K562 (cell line): ENCODE measurements at regions not wholly inside any gene's neighbourhood (a gene's known extent, or its start where the extent isn't known, plus 50 kb on each side); places are given as distances from the start of the nearest gene placed in this dataset.

Experiments used
- ATAC-seq: fragments of 200-7000 bp; cut with Tn5 transposase; 3 replicates; pipeline ENCODE4 v1.9.1; 2020; ENCODE audit warnings: moderate library complexity
- BruUV-seq: library from RNA; stranded (reverse); fragments of 400-500 nt; replicated peaks from 2 replicates; lab custom pipeline; 2021; lab: Mats Ljungman, UMichigan
- CTCF ChIA-PET: fragments of 300-600 bp; formaldehyde crosslinking; extraction: SDS; loops from one replicate; lab custom pipeline; 2021; ENCODE audit warnings: low intra/inter-chr PET ratio; lab: Yijun Ruan, JAX
- POLR2A ChIA-PET: fragments of 300-600, 350-650 bp; sonication (Branson Sonifier 250); formaldehyde crosslinking; extraction: SDS; loops from one replicate; lab custom pipeline; 2021; ENCODE audit warnings: antibody characterized with exemption, inconsistent platforms; lab: Yijun Ruan, JAX
- DNase-seq, 4 experiments: peaks; one replicate each; pipeline versions ENCODE4 v3.0.0 to v3.0.0-alpha.2; 2011 to 2018; ENCODE audit warnings: low spot score in 3 of 4, mixed read lengths in 3 of 4; ENCODE audit errors: extremely low read depth in 1 of 4
- FAIRE-seq: peaks from 2 replicates; lab custom pipeline; 2011; peaks lifted over from hg19 to GRCh38; lab: Jason Lieb, UNC
- H2AFZ ChIP-seq: 2 replicates; pipeline ENCODE4 v1.6.0; 2011; ENCODE audit warnings: low read depth, low read length, control low read depth, inconsistent platforms
- H3K27ac ChIP-seq: fragments of 200-600 bp; 3 replicates; pipeline ENCODE4 v1.8.0; 2011; ENCODE audit warnings: low read depth, mild to moderate bottlenecking, control low read depth, inconsistent platforms, low read length, moderate library complexity, mixed read lengths; ENCODE audit errors: extremely low read depth
- H3K27me3 ChIP-seq, 2 experiments: fragments of 300-600 bp in 1 of 2; 2 replicates in 1 of 2; 3 replicates in 1 of 2; pipeline versions ENCODE4 v1.6.0 to v1.8.0; 2011; ENCODE audit warnings: inconsistent platforms in 2 of 2, low read length in 2 of 2, mild to moderate bottlenecking in 1 of 2, mixed read lengths in 1 of 2, moderate library complexity in 1 of 2; ENCODE audit not compliant: control insufficient read depth in 2 of 2, insufficient read depth in 2 of 2
- H3K36me3 ChIP-seq: fragments of 300-600 bp; 3 replicates; pipeline ENCODE4 v1.8.0; 2011; ENCODE audit warnings: mild to moderate bottlenecking, low read length, inconsistent platforms; ENCODE audit not compliant: control insufficient read depth, insufficient read depth
- H3K4me1 ChIP-seq, 2 experiments: fragments of 200-600 bp in 1 of 2; replicated peaks in 1 of 2; 2 replicates in 1 of 2; 3 replicates in 1 of 2; pipeline versions ENCODE4 v1.5.1 to v1.8.0; 2011; ENCODE audit warnings: inconsistent platforms in 2 of 2, low read length in 2 of 2, mild to moderate bottlenecking in 1 of 2, mixed read lengths in 1 of 2, moderate library complexity in 1 of 2; ENCODE audit not compliant: control insufficient read depth in 2 of 2, insufficient read depth in 2 of 2
- H3K4me2 ChIP-seq: 2 replicates; pipeline ENCODE4 v1.6.1; 2011; ENCODE audit warnings: low read length, control low read depth, inconsistent platforms, mixed read lengths; ENCODE audit not compliant: insufficient read depth
- H3K4me3 ChIP-seq: fragments of 200-600 bp; sonication (generic), shearing (Covaris generic); 2 replicates; pipeline ENCODE4 v1.5.1; 2016; ENCODE audit warnings: control low read depth, inconsistent platforms
- H3K79me2 ChIP-seq: fragments of 200-600 bp; 3 replicates; pipeline ENCODE4 v1.8.0; 2011; ENCODE audit warnings: low read length, inconsistent platforms; ENCODE audit not compliant: control insufficient read depth, insufficient read depth
- H3K9ac ChIP-seq, 2 experiments: 2 replicates each; pipeline versions ENCODE4 v1.6.0 to v1.6.1; 2011; ENCODE audit warnings: low read depth in 2 of 2, low read length in 2 of 2, control low read depth in 1 of 2, inconsistent platforms in 1 of 2, mild to moderate bottlenecking in 1 of 2, mixed read lengths in 1 of 2; ENCODE audit not compliant: insufficient read depth in 1 of 2
- H3K9me1 ChIP-seq: one replicate; pipeline ENCODE4 v1.6.0; 2011; ENCODE audit warnings: inconsistent platforms, mild to moderate bottlenecking, low read length, moderate library complexity; ENCODE audit not compliant: control insufficient read depth, insufficient read depth
- H3K9me3 ChIP-seq: replicated peaks from 2 replicates; pipeline ENCODE4 v1.5.1; 2011; ENCODE audit warnings: low read depth, low read length, inconsistent platforms; ENCODE audit not compliant: control insufficient read depth, insufficient read depth
- H4K20me1 ChIP-seq: replicated peaks from 2 replicates; pipeline ENCODE4 v1.6.1; 2011; ENCODE audit warnings: low read length, inconsistent platforms, mixed read lengths; ENCODE audit not compliant: control insufficient read depth, insufficient read depth
- ADNP ChIP-seq: fragments of 200-800 bp; sonication (Bioruptor generic); IDR thresholded peaks from 2 replicates; pipeline ENCODE4 v1.6.1; 2016; ENCODE audit warnings: missing genetic modification characterization, missing compliant biosample characterization
- DACH1 ChIP-seq: fragments of 450-650 bp; IDR thresholded peaks from 2 replicates; pipeline ENCODE4 v1.6.1; 2018; ENCODE audit not compliant: partially characterized antibody
- GTF2F1 ChIP-seq: IDR thresholded peaks from 2 replicates; pipeline ENCODE4 v1.6.1; 2011; ENCODE audit warnings: low read depth, low read length, improper control_type of control experiment
- HNRNPLL ChIP-seq: fragments of 200-400 bp; formaldehyde crosslinking; IDR thresholded peaks from 2 replicates; pipeline ENCODE4 v1.6.1; 2017; ENCODE audit warnings: low read length, low read depth, mild to moderate bottlenecking; ENCODE audit not compliant: poor library complexity, severe bottlenecking
- NBN ChIP-seq: fragments of 450-650 bp; IDR thresholded peaks from 2 replicates; pipeline ENCODE4 v1.6.1; 2016; ENCODE audit warnings: low read depth, mild to moderate bottlenecking
- WGBS: fragments of 100-300 bp; shearing (Covaris generic); methylation state at CpG from one replicate; pipeline ENCODE4 v1.1.6; 2016; ENCODE audit warnings: low coverage, mixed read lengths; ENCODE audit not compliant: insufficient coverage; ENCODE audit errors: missing lambda C conversion rate; 5-methylcytosine and 5-hydroxymethylcytosine counted together
- in situ Hi-C: fragments of 300-500 bp; cut with MboI; formaldehyde crosslinking; loops from 4 replicates; pipeline ENCODE4 v1.15.0; 2018; ENCODE audit warnings: inconsistent platforms, mixed read lengths
- intact Hi-C: fragments of 100-400 bp; cut with micrococcal nuclease; formaldehyde crosslinking; loops from 2 replicates; pipeline ENCODE4 v1.14.2; 2022
- TF ChIP-seq, protein P1 (sequence below), 3 experiments: IDR thresholded peaks in 2 of 3; conservative IDR thresholded peaks in 1 of 3; 2 replicates each; pipeline ENCODE4 v1.5.1; 2011 to 2012; ENCODE audit warnings: low read length in 3 of 3, mild to moderate bottlenecking in 3 of 3, control low read depth in 2 of 3, improper control_type of control experiment in 1 of 3, inconsistent platforms in 1 of 3, low read depth in 1 of 3, mixed read lengths in 1 of 3, moderate library complexity in 1 of 3; ENCODE audit not compliant: insufficient read depth in 2 of 3

GRCh38 chr4:156196722-156197121 lies 243.1 kb upstream of the CTSO start:
- FAIRE-seq: no peak
- no peak overlapping the region for H2AFZ ChIP-seq
- no peak for ATAC-seq
- H3K4me3 ChIP-seq: no peak overlapping the region
- CTCF ChIA-PET: no interaction called here
- H4K20me1 ChIP-seq: no peaks in the 10 kb centered on the region
- no peaks in the 10 kb centered on the region for H3K36me3 ChIP-seq
- no peak overlapping the region for H3K27ac ChIP-seq
- no peaks in the 10 kb centered on the region for H3K9me3 ChIP-seq
- POLR2A ChIA-PET: no interaction called here
- in situ Hi-C loops: no loop called here
- no TSS peak for BruUV-seq
- H3K79me2 ChIP-seq: no peaks in the 10 kb centered on the region
- TF ChIP-seq, protein P1, sequence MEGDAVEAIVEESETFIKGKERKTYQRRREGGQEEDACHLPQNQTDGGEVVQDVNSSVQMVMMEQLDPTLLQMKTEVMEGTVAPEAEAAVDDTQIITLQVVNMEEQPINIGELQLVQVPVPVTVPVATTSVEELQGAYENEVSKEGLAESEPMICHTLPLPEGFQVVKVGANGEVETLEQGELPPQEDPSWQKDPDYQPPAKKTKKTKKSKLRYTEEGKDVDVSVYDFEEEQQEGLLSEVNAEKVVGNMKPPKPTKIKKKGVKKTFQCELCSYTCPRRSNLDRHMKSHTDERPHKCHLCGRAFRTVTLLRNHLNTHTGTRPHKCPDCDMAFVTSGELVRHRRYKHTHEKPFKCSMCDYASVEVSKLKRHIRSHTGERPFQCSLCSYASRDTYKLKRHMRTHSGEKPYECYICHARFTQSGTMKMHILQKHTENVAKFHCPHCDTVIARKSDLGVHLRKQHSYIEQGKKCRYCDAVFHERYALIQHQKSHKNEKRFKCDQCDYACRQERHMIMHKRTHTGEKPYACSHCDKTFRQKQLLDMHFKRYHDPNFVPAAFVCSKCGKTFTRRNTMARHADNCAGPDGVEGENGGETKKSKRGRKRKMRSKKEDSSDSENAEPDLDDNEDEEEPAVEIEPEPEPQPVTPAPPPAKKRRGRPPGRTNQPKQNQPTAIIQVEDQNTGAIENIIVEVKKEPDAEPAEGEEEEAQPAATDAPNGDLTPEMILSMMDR (IDR thresholded peaks at IDR 0.05 in 2 of 3, conservative IDR thresholded peaks at IDR 0.05 in 1 of 3; ENCODE audit: insufficient read depth in 2 of 3, low read depth in 1 of 3, low read length in 3 of 3): no peak
- TF ChIP-seq ADNP (tag) (no peak), DACH1 (no peak), NBN (no peak), GTF2F1 (no peak), HNRNPLL (no peak)
- H3K4me2 ChIP-seq: no peak overlapping the region
- intact Hi-C loops: no loop called here
- no peak overlapping the region for H3K9ac ChIP-seq
- no peaks in the 10 kb centered on the region for H3K4me1 ChIP-seq
- 5% methylated on average over 4 of the region's 7 CpGs for WGBS
- no peaks in the 10 kb centered on the region for H3K9me1 ChIP-seq
- no peak for DNase-seq
- H3K27me3 ChIP-seq: no peaks in the 10 kb centered on the region
